ENCODE measurements at regions not wholly inside any gene's neighbourhood (a gene's known extent, or its start where the extent isn't known, plus 50 kb on each side); places are given as distances from the start of the nearest gene placed in this dataset.

- TF ChIP-seq CTCF (IDR thresholded peaks at IDR 0.05) (no peak), POLR2AphosphoS5 (IDR thresholded peaks at IDR 0.05) (no peak), POLR2A (IDR thresholded peaks at IDR 0.05) (no peak)
These were observed 1671.8 kb upstream of the SLC39A10 start for GRCh38 chr2:193985272-193985671.

Data from breast epithelium (tissue), 3 donors.